IMR-90 (cell line): ENCODE measurements at regions not wholly inside any gene's neighbourhood (a gene's known extent, or its start where the extent isn't known, plus 50 kb on each side); places are given as distances from the start of the nearest gene placed in this dataset.

Experiments
- ATAC-seq: fragments of 200-7000 bp; cut with Tn5 transposase; 2 replicates; pipeline ENCODE4 v1.9.1; 2020; ENCODE audit warnings: low read depth, mild to moderate bottlenecking, moderate library complexity
- BruUV-seq: library from RNA; stranded (reverse); fragments of 400-500 nt; replicated peaks from 2 replicates; lab custom pipeline; 2021; lab: Mats Ljungman, UMichigan
- CTCF ChIA-PET: fragments of 300-600 bp; formaldehyde crosslinking; extraction: SDS; loops from one replicate; lab custom pipeline; 2021; ENCODE audit warnings: antibody characterized with exemption; lab: Yijun Ruan, JAX
- POLR2A ChIA-PET: fragments of 300-600 bp; sonication (Branson Sonifier 250); formaldehyde crosslinking; loops from one replicate; lab custom pipeline; 2022; ENCODE audit warnings: antibody characterized with exemption; ENCODE audit not compliant: unreplicated experiment; lab: Charles Lee
- DNase-seq: peaks from one replicate; pipeline ENCODE4 v3.0.0; 2013
- H2AFZ ChIP-seq: replicated peaks from 2 replicates; pipeline ENCODE3; 2013; ENCODE audit warnings: low read length, mild to moderate bottlenecking; ENCODE audit not compliant: poor library complexity
- H2AK5ac ChIP-seq: 2 replicates; pipeline ENCODE4 v1.6.1; 2013; ENCODE audit warnings: low read depth, low read length, inconsistent platforms
- H2AK9ac ChIP-seq: replicated peaks from 2 replicates; pipeline ENCODE3; 2013; ENCODE audit warnings: mild to moderate bottlenecking, low read depth, low read length, moderate library complexity; ENCODE audit not compliant: poor library complexity
- H2BK120ac ChIP-seq: 2 replicates; pipeline ENCODE4 v1.6.1; 2013; ENCODE audit warnings: low read depth, low read length, inconsistent platforms
- H2BK15ac ChIP-seq: 3 replicates; pipeline ENCODE4 v1.6.1; 2013; ENCODE audit warnings: low read depth, low read length, inconsistent platforms
- H2BK20ac ChIP-seq: 2 replicates; pipeline ENCODE4 v1.6.1; 2013; ENCODE audit warnings: low read depth, mild to moderate bottlenecking, inconsistent platforms, low read length, moderate library complexity
- H2BK5ac ChIP-seq: 2 replicates; pipeline ENCODE4 v1.6.1; 2013; ENCODE audit warnings: mild to moderate bottlenecking, low read depth, low read length, inconsistent platforms; ENCODE audit not compliant: poor library complexity, severe bottlenecking
- H3K14ac ChIP-seq: replicated peaks from 2 replicates; pipeline ENCODE4 v1.6.1; 2013; ENCODE audit warnings: low read depth, low read length, inconsistent platforms
- H3K18ac ChIP-seq: 2 replicates; pipeline ENCODE4 v1.6.1; 2013; ENCODE audit warnings: low read depth, low read length, control low read depth
- H3K23ac ChIP-seq: 2 replicates; pipeline ENCODE4 v1.6.1; 2013; ENCODE audit warnings: low read depth, low read length, inconsistent platforms
- H3K27ac ChIP-seq: 2 replicates; pipeline ENCODE4 v1.5.1; 2013; ENCODE audit warnings: mild to moderate bottlenecking, control low read depth, low read length; ENCODE audit not compliant: insufficient read depth
- H3K27me3 ChIP-seq: 2 replicates; pipeline ENCODE4 v1.6.1; 2013; ENCODE audit warnings: low read length; ENCODE audit not compliant: control insufficient read depth, insufficient read depth
- H3K36me3 ChIP-seq: 2 replicates; pipeline ENCODE4 v1.6.1; 2013; ENCODE audit warnings: low read length, mixed read lengths; ENCODE audit not compliant: control insufficient read depth, insufficient read depth
- H3K4ac ChIP-seq: 2 replicates; pipeline ENCODE4 v1.6.1; 2013; ENCODE audit warnings: low read depth, low read length, inconsistent platforms
- H3K4me1 ChIP-seq: 2 replicates; pipeline ENCODE4 v1.6.1; 2013; ENCODE audit warnings: low read length, mixed read lengths; ENCODE audit not compliant: control insufficient read depth, insufficient read depth
- H3K4me2 ChIP-seq: 2 replicates; pipeline ENCODE4 v1.6.1; 2013; ENCODE audit warnings: low read depth, mild to moderate bottlenecking, control low read depth, low read length, moderate library complexity
- H3K4me3 ChIP-seq: 2 replicates; pipeline ENCODE4 v1.5.1; 2013; ENCODE audit warnings: low read depth, mild to moderate bottlenecking, control low read depth, low read length, moderate library complexity; ENCODE audit not compliant: insufficient read depth
- H3K56ac ChIP-seq: 2 replicates; pipeline ENCODE4 v1.6.1; 2013; ENCODE audit warnings: low read length, inconsistent platforms; ENCODE audit not compliant: insufficient read depth; ENCODE audit errors: extremely low read depth
- H3K79me1 ChIP-seq, 2 experiments: 2 replicates each; pipeline ENCODE4 v1.6.1; 2013; ENCODE audit warnings: low read length in 2 of 2, inconsistent platforms in 1 of 2, low read depth in 1 of 2
- H3K9ac ChIP-seq: 2 replicates; pipeline ENCODE4 v1.6.1; 2013; ENCODE audit warnings: low read depth, low read length, control low read depth
- H3K9me1 ChIP-seq: 2 replicates; pipeline ENCODE4 v1.6.1; 2013; ENCODE audit warnings: low read length, inconsistent platforms; ENCODE audit not compliant: insufficient read depth
- H3K9me3 ChIP-seq: 2 replicates; pipeline ENCODE4 v1.6.1; 2013; ENCODE audit warnings: low read length; ENCODE audit not compliant: control insufficient read depth, insufficient read depth
- H4K20me1 ChIP-seq: 2 replicates; pipeline ENCODE4 v1.6.1; 2013; ENCODE audit warnings: low read length, inconsistent platforms; ENCODE audit not compliant: insufficient read depth
- H4K5ac ChIP-seq: 2 replicates; pipeline ENCODE4 v1.6.1; 2013; ENCODE audit warnings: mild to moderate bottlenecking, low read depth, low read length, control low read depth
- H4K8ac ChIP-seq, 2 experiments: 2 replicates each; pipeline ENCODE4 v1.6.1; 2013; ENCODE audit warnings: low read depth in 2 of 2, low read length in 2 of 2, control low read depth in 1 of 2, inconsistent platforms in 1 of 2
- H4K91ac ChIP-seq: 2 replicates; pipeline ENCODE4 v1.6.1; 2013; ENCODE audit warnings: low read depth, low read length, inconsistent platforms; ENCODE audit not compliant: insufficient read depth
- CEBPB ChIP-seq: IDR thresholded peaks from 2 replicates; pipeline ENCODE4 v1.6.1; 2012; ENCODE audit warnings: low read depth, low read length, improper control_type of control experiment
- CHD1 ChIP-seq: IDR thresholded peaks from 2 replicates; pipeline ENCODE4 v1.6.1; 2012; ENCODE audit warnings: low read depth, low read length, improper control_type of control experiment
- WGBS, 2 experiments: methylation state at CpG; one replicate each; pipeline versions ENCODE4 v1.1.5 to v1.1.7; 2013; ENCODE audit warnings: missing lambda C conversion rate in 2 of 2; ENCODE audit not compliant: insufficient read length in 1 of 2; ENCODE audit errors: extremely low coverage in 2 of 2; 5-methylcytosine and 5-hydroxymethylcytosine counted together
- dilution Hi-C: fragments of 300-500 bp; cut with HindIII; formaldehyde crosslinking; loops from one replicate; pipeline ENCODE4 v1.14.3; 2018; ENCODE audit warnings: low sequenced_read_pairs; ENCODE audit not compliant: unreplicated experiment
- in situ Hi-C: fragments of 300-500 bp; cut with MboI; formaldehyde crosslinking; loops from 3 replicates; pipeline ENCODE4 v1.14.3; 2019; ENCODE audit warnings: low sequenced_read_pairs, inconsistent platforms, mixed read lengths
- intact Hi-C: fragments of 100-400 bp; cut with micrococcal nuclease; formaldehyde crosslinking; loops from 2 replicates; pipeline ENCODE4 v1.10.0; 2022
- TF ChIP-seq, protein P1 (sequence below): fragments of 150-350 bp; IDR thresholded peaks from 2 replicates; pipeline ENCODE4 v1.6.1; 2016; ENCODE audit warnings: low read depth, mild to moderate bottlenecking, low read length, moderate library complexity, borderline replicate concordance

GRCh38 chr6:28598757-28599686 is 73.3 kb downstream of the GPX5 start:
- dilution Hi-C loops (no loop called here), in situ Hi-C loops (no loop called here), intact Hi-C loops (no loop called here)
- DNase-seq (no peak), ATAC-seq (no peak)
- H2AK5ac ChIP-seq = no peak overlapping the region
- no peak overlapping the region for H4K91ac ChIP-seq
- H3K27me3 ChIP-seq = no peaks in the 10 kb centered on the region
- H3K56ac ChIP-seq = no peak overlapping the region
- CTCF ChIA-PET = no interaction called here
- H3K4me3 ChIP-seq = no peak overlapping the region
- no peak overlapping the region for H2AK9ac ChIP-seq
- TF ChIP-seq, protein P1, sequence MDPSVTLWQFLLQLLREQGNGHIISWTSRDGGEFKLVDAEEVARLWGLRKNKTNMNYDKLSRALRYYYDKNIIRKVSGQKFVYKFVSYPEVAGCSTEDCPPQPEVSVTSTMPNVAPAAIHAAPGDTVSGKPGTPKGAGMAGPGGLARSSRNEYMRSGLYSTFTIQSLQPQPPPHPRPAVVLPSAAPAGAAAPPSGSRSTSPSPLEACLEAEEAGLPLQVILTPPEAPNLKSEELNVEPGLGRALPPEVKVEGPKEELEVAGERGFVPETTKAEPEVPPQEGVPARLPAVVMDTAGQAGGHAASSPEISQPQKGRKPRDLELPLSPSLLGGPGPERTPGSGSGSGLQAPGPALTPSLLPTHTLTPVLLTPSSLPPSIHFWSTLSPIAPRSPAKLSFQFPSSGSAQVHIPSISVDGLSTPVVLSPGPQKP = no peak
- TF ChIP-seq CEBPB = no peak
- TF ChIP-seq CHD1 = no peak
- 88% methylated on average over 2 of the region's 6 CpGs; no CpG with 5 or more reads in 1 of the 2 experiments for WGBS, 2 experiments
- H3K9me3 ChIP-seq = no peaks in the 10 kb centered on the region
- H4K5ac ChIP-seq = no peak overlapping the region
- no peak overlapping the region for H2BK20ac ChIP-seq
- H3K27ac ChIP-seq = no peak overlapping the region
- no peak overlapping the region for H2AFZ ChIP-seq
- no peak overlapping the region for H3K9ac ChIP-seq
- H3K4me1 ChIP-seq = no peaks in the 10 kb centered on the region
- H3K14ac ChIP-seq = no peak overlapping the region
- H3K23ac ChIP-seq = no peak overlapping the region
- no peaks in the 10 kb centered on the region for H3K36me3 ChIP-seq
- no peak overlapping the region for H2BK15ac ChIP-seq
- no peak overlapping the region for H2BK5ac ChIP-seq
- POLR2A ChIA-PET = no interaction called here
- no peak overlapping the region for H3K4ac ChIP-seq
- H3K9me1 ChIP-seq = no peaks in the 10 kb centered on the region
- no peaks in the 10 kb centered on the region for H4K20me1 ChIP-seq
- no peak overlapping the region for H4K8ac ChIP-seq
- no peak overlapping the region for H3K18ac ChIP-seq
- no TSS peak for BruUV-seq
- no peaks in the 10 kb centered on the region for H3K79me1 ChIP-seq
- H3K4me2 ChIP-seq = no peak overlapping the region
- no peak overlapping the region for H2BK120ac ChIP-seq
